Activated CD4-positive, alpha-beta T cell treated with anti-CD3 and anti-CD28 coated beads, Interleukin-2, amount 10 ng/mL, durations not matched to agents 24 days and 14 days (primary cell): ENCODE measurements at regions not wholly inside any gene's neighbourhood (a gene's known extent, or its start where the extent isn't known, plus 50 kb on each side); places are given as distances from the start of the nearest gene placed in this dataset.

Experiments
- DNase-seq: peaks from one replicate; pipeline ENCODE4 v3.0.0; 2022
- H3K27ac Mint-ChIP-seq: one replicate; pipeline ENCODE4 v1.8.0; 2022; ENCODE audit warnings: mild to moderate bottlenecking, mixed read lengths
- H3K27me3 Mint-ChIP-seq: one replicate; pipeline ENCODE4 v1.8.0; 2022; ENCODE audit warnings: mixed read lengths
- H3K36me3 Mint-ChIP-seq: one replicate; pipeline ENCODE4 v1.8.0; 2022; ENCODE audit warnings: low read depth, mild to moderate bottlenecking, mixed read lengths
- H3K4me1 Mint-ChIP-seq: one replicate; pipeline ENCODE4 v1.8.0; 2021; ENCODE audit warnings: mixed read lengths
- H3K4me3 Mint-ChIP-seq: one replicate; pipeline ENCODE4 v1.8.0; 2022; ENCODE audit warnings: mild to moderate bottlenecking, moderate library complexity, mixed read lengths
- H3K9me3 Mint-ChIP-seq: one replicate; pipeline ENCODE4 v1.8.0; 2021; ENCODE audit warnings: mixed read lengths
- intact Hi-C: fragments of 100-400 bp; cut with micrococcal nuclease; formaldehyde crosslinking; loops from one replicate; pipeline ENCODE4 v1.15.1; 2023

DNA sequence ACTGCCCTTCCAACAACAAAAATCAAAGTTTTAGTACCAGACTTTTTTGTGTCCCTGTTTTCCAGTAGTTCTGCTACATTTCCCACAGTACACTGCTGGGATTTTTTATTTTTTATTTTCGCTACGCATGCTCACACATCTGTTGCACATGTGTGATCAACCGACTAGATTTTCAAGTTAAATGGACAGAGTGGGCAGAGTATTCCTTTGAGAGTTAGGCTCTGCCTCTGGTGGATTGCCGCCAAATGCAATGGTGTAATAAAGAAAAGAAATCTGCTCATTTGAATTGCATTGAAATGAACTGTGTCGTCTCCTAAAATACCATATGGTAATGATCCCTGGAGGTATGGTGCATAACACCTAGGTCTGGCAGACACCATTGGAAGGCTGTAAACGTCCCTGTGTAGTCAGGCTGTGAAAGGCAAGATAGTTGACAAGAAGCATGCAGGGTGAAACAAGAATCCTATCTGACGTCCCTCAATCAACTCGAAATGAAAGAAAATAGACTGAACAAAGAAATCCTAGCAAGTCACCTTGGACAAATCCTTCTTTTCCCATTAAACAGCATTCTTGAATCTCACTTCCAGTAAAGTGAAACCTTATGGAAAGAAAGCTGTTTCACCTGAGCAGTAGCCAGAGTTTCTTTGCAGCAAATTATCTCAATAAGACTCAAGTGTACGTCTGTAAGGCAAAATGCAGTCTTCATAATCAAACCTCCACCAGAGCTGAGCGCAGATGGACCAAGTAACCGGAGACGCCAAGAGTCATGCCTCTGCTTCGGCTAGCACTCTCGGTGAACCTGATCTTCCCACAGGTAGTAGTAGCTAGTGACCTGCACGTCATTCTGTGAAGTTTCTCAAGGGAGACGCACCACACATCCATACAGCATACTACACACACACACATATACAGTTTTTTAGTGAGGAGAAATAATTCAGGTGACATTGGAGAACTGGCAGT is 357.3 kb downstream of the CRPPA start:
- DNase-seq, result no peak
- Mint-ChIP-seq H3K9me3 (no peaks in the 10 kb centered on the region), H3K4me3 (no peak overlapping the region), H3K27me3 (no peaks in the 10 kb centered on the region), H3K4me1 (no peaks in the 10 kb centered on the region), H3K36me3 (no peaks in the 10 kb centered on the region), H3K27ac (no peak overlapping the region)
- intact Hi-C loops, result no loop called here

DNA sequence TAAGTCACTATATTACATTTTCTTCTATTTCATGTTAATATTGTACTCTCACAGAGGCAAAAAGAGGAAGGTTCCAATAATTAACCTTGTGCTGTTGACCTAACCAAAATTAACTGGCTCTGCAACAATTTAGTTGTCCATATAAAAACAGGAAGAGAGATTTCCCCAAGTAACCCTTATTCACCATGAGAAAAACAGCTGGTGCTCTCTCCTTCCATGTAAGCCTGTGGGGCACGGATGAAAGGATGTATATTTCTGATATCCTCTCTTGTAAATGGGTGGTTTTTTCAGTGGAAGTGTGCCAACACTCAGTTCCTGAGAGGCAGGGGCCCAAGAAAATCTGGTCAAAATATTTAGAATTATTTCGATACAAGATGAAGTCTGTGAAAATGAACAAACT is 358.1 kb downstream of the CRPPA start:
- Mint-ChIP-seq H3K36me3 (no peaks in the 10 kb centered on the region), H3K4me1 (no peaks in the 10 kb centered on the region), H3K27me3 (no peaks in the 10 kb centered on the region), H3K27ac (no peak overlapping the region), H3K9me3 (no peaks in the 10 kb centered on the region), H3K4me3 (no peak overlapping the region)
- DNase-seq, result no peak
- intact Hi-C loops, result no loop called here

DNA sequence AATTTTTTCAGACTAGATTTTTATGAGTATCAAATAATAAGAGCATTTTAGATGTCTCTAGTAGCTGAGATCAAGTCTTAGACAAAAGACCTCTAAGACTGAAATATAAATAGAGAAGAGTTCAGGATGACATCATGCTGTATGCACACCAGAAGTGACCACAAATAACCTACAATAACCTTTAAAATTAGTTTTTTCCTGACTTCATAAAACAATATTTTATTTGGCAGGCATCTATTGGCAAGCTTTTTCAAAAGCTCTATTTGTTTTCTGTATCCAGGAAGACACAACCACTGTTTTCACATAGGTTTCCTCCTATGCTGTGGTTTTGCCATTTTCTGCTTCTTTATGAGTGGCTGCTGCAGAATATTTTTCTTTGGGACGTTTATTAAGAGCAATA is 359.1 kb downstream of the CRPPA start:
- H3K9me3 Mint-ChIP-seq, result no peaks in the 10 kb centered on the region

GRCh38 chr7:16061630-16062029 is 359.7 kb downstream of the CRPPA start:
- no peaks in the 10 kb centered on the region for H3K4me1 Mint-ChIP-seq
- H3K27me3 Mint-ChIP-seq, result no peaks in the 10 kb centered on the region
- DNase-seq, result no peak
- H3K36me3 Mint-ChIP-seq, result no peaks in the 10 kb centered on the region
- H3K27ac Mint-ChIP-seq, result no peak overlapping the region
- intact Hi-C loops, result no loop called here
- no peaks in the 10 kb centered on the region for H3K9me3 Mint-ChIP-seq
- H3K4me3 Mint-ChIP-seq, result no peak overlapping the region

More for the DNA sequence above, 359.1 kb downstream of the CRPPA start:
- Mint-ChIP-seq H3K4me1 (no peaks in the 10 kb centered on the region), H3K27me3 (no peaks in the 10 kb centered on the region), H3K36me3 (no peaks in the 10 kb centered on the region), H3K27ac (no peak overlapping the region), H3K4me3 (no peak overlapping the region)
- intact Hi-C loops, result no loop called here
- DNase-seq, result no peak

GRCh38 chr7:16061011-16061410 is 360.3 kb downstream of the CRPPA start:
- Mint-ChIP-seq H3K27me3 (no peaks in the 10 kb centered on the region), H3K4me1 (no peaks in the 10 kb centered on the region), H3K4me3 (no peak overlapping the region), H3K36me3 (no peaks in the 10 kb centered on the region), H3K9me3 (no peaks in the 10 kb centered on the region), H3K27ac (no peak overlapping the region)
- no peak for DNase-seq
- intact Hi-C loops, result no loop called here

DNA sequence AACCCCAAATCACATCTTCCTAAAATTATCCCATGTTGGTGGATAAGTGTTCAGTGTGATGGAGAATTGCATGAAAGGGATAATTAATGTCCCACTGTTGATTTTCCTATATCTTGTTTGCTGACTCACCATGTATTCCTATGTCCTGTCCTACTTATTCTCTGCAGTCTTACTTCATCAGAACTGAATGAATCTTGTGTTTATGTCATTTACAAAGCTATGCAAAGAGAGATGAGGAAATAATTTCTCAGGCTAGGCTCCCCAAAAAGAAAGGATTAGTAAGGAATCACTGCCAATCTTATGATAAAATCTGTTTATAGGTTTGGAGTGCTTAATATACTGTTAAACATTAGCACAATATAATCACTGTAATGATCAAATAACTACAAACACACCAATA is 360.8 kb downstream of the CRPPA start:
- H3K4me3 Mint-ChIP-seq, result no peak overlapping the region
- no peaks in the 10 kb centered on the region for H3K4me1 Mint-ChIP-seq
- H3K36me3 Mint-ChIP-seq, result no peaks in the 10 kb centered on the region
- DNase-seq, result no peak
- H3K9me3 Mint-ChIP-seq, result no peaks in the 10 kb centered on the region
- H3K27ac Mint-ChIP-seq, result no peak overlapping the region
- intact Hi-C loops, result no loop called here
- H3K27me3 Mint-ChIP-seq, result no peaks in the 10 kb centered on the region

DNA sequence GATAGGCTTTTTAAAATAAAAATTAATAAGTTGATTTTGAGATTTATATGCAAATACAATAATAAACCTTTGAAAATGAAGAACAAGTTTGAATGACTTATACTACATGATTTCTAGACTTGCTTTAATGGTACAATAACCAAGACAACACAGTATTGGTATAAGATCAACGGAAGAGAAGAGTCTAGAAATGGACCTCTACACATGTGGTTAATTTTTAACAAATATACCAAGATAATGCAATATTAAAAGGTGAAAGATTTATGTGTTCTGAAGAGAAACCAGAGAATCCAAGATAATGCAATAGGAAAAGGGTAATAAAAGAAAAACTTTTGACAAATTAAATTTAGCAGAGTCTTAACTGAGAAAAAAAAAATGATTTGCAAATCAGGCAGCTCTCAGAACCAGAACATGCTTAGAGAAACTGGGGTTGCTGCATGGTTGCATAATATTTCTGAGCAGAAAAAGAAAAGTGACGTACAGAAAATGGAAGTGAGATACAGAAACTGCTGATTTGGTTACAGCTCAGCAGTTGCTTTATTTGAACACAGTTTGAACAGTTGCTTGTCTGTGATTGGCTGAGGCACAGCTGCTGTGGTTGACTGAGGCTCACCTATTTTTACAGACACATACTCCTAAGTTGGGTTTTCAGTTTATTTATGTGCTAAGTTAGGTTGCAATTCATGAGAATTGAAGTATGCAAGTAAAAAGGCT is 365.9 kb downstream of the CRPPA start:
- H3K4me1 Mint-ChIP-seq, result no peaks in the 10 kb centered on the region
- H3K36me3 Mint-ChIP-seq, result no peaks in the 10 kb centered on the region
- no peak overlapping the region for H3K27ac Mint-ChIP-seq
- no peaks in the 10 kb centered on the region for H3K27me3 Mint-ChIP-seq
- H3K4me3 Mint-ChIP-seq, result no peak overlapping the region
- intact Hi-C loops, result no loop called here
- H3K9me3 Mint-ChIP-seq, result no peaks in the 10 kb centered on the region
- DNase-seq, result no peak

GRCh38 chr7:16051561-16052255 is 365.2 kb upstream of the MEOX2 start:
- intact Hi-C loops, result no loop called here
- H3K36me3 Mint-ChIP-seq, result no peaks in the 10 kb centered on the region
- no peaks in the 10 kb centered on the region for H3K4me1 Mint-ChIP-seq
- H3K9me3 Mint-ChIP-seq, result no peaks in the 10 kb centered on the region
- no peak for DNase-seq
- H3K27ac Mint-ChIP-seq, result no peak overlapping the region
- H3K4me3 Mint-ChIP-seq, result no peak overlapping the region
- H3K27me3 Mint-ChIP-seq, result no peaks in the 10 kb centered on the region

DNA sequence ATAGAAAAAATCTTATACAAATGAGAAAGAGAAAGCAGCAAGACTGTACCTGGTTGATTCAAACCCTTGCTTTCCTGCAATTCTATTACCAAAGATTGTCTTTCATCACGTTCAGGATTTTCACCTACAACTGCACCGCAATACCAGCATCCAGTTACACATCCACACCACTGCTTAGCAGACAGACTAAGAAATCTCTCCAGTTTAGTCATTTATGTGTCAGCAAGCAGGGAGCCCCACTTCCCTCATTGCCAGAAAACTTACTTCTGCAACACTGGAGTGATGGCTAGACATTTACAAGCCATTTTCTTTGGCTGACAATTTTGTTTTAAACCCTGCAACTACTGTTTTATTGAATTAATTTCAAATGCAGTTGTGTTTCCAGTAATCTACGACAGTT is 359.6 kb upstream of the MEOX2 start:
- H3K27me3 Mint-ChIP-seq, result no peaks in the 10 kb centered on the region
- no peak overlapping the region for H3K27ac Mint-ChIP-seq
- H3K4me1 Mint-ChIP-seq, result no peaks in the 10 kb centered on the region
- H3K36me3 Mint-ChIP-seq, result no peaks in the 10 kb centered on the region
- intact Hi-C loops, result no loop called here
- H3K9me3 Mint-ChIP-seq, result no peaks in the 10 kb centered on the region
- no peak for DNase-seq
- H3K4me3 Mint-ChIP-seq, result no peak overlapping the region

DNA sequence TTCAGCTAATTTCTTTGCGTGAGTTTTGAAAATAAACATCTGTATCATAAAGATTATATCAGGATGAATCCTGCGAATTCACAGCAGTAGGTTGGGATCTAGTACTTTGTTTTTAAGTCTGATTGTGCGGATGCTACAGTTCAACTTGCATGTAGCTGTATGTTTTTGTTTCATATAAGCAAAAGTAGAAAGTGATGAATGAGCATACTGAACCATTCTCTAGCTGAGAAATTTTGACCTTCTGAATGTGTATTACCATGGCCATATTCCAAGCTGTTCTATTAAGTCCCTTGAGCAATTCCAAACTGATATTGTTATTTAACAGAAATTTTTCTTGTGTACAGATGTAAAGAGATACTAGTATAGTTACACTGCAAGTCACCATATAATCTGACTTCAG is 358.8 kb upstream of the MEOX2 start:
- Mint-ChIP-seq H3K4me1 (no peaks in the 10 kb centered on the region), H3K36me3 (no peaks in the 10 kb centered on the region), H3K4me3 (no peak overlapping the region), H3K27ac (no peak overlapping the region), H3K9me3 (no peaks in the 10 kb centered on the region), H3K27me3 (no peaks in the 10 kb centered on the region)
- intact Hi-C loops, result no loop called here
- DNase-seq, result no peak

DNA sequence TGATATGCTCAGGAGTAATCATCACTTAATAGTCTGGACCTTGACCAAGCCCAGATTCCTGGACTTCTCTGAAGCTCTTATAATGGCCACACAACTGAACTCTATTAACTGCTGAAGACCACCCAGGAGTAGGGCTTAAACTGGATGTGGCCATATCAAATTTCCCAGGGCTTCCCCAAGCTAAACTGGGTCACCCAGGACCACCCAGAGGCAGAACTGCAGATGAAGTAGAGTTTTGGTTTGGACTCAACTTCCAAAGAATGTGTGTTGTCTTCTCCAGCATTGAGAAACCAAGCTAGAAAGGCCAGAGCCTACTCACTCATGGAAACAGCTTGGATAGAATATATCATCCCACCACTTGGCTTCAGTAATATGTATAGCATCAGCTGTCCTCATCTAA is 358.2 kb upstream of the MEOX2 start:
- H3K4me3 Mint-ChIP-seq, result no peak overlapping the region
- no peak overlapping the region for H3K27ac Mint-ChIP-seq
- no peaks in the 10 kb centered on the region for H3K4me1 Mint-ChIP-seq
- no peaks in the 10 kb centered on the region for H3K9me3 Mint-ChIP-seq
- intact Hi-C loops, result no loop called here
- no peak for DNase-seq
- H3K27me3 Mint-ChIP-seq, result no peaks in the 10 kb centered on the region
- no peaks in the 10 kb centered on the region for H3K36me3 Mint-ChIP-seq

DNA sequence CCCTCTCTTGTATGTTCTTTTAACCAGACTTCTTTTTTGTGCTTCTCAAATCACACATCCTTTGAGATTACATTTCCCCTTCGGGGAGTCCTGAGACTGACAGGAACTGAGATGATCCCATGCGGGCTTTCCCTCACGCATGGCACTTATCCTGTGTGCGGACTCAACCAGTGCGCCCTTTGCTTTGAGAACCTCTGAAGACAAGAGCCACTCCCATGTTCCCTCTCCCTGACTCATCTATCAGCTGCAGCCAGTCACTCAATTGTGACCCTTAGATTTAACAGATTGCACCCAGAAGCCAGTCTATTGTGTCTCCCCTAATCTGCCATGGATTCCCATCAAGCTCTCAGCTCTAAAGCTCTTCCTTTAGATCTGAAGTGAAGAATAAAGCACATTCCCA is 353.9 kb upstream of the MEOX2 start:
- Mint-ChIP-seq H3K4me1 (no peaks in the 10 kb centered on the region), H3K4me3 (no peak overlapping the region)
- intact Hi-C loops, result no loop called here

GRCh38 chr7:16038906-16039305 is 352.4 kb upstream of the MEOX2 start:
- no peaks in the 10 kb centered on the region for H3K36me3 Mint-ChIP-seq
- intact Hi-C loops, result no loop called here
- H3K27me3 Mint-ChIP-seq, result no peaks in the 10 kb centered on the region
- H3K4me3 Mint-ChIP-seq, result no peak overlapping the region
- no peaks in the 10 kb centered on the region for H3K9me3 Mint-ChIP-seq
- H3K27ac Mint-ChIP-seq, result no peak overlapping the region
- no peak for DNase-seq
- H3K4me1 Mint-ChIP-seq, result no peaks in the 10 kb centered on the region

More for the DNA sequence above, 353.9 kb upstream of the MEOX2 start:
- no peak overlapping the region for H3K27ac Mint-ChIP-seq
- DNase-seq, result no peak
- H3K36me3 Mint-ChIP-seq, result no peaks in the 10 kb centered on the region
- no peaks in the 10 kb centered on the region for H3K9me3 Mint-ChIP-seq
- H3K27me3 Mint-ChIP-seq, result no peaks in the 10 kb centered on the region

DNA sequence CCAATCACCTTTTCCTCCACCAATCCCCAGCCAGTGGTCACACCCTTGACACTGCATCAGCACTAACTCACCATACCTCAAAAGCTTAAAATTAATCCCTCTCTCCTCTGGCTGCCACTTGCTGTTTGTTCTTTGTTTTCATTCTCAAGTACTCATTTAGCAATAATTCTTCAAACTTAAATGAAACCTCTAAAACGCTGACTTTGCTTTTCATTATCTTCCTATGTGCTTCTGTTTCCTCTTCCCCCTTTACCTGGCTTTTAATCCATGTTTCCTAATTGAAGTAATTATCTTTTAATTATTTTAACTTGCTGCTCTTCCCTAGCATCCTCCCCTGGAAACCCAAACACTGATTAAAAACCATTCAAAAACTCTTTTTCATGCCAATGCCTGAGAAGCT is 348.9 kb upstream of the MEOX2 start:
- Mint-ChIP-seq H3K27ac (no peak overlapping the region), H3K27me3 (no peaks in the 10 kb centered on the region), H3K36me3 (no peaks in the 10 kb centered on the region), H3K4me3 (no peak overlapping the region), H3K4me1 (no peaks in the 10 kb centered on the region), H3K9me3 (no peaks in the 10 kb centered on the region)
- DNase-seq, result no peak
- intact Hi-C loops, result no loop called here
